Activated CD4-positive, alpha-beta T cell treated with anti-CD3 and anti-CD28 coated beads, Interleukin-2, amount 50 U/mL, for 24 hours (primary cell): ENCODE measurements at regions not wholly inside any gene's neighbourhood (a gene's known extent, or its start where the extent isn't known, plus 50 kb on each side); places are given as distances from the start of the nearest gene placed in this dataset.
"Not testable (repeated sequence)": the region's sequence is repeated elsewhere in the genome, so short reads cannot be mapped to it uniquely, and the experiment has no call there.

Source experiments
- DNase-seq, 2 donors: peaks; one replicate each; pipeline ENCODE4 v3.0.0-alpha.2; 2020; ENCODE audit warnings: low read depth in 1 of 2, low spot score in 1 of 2

- DNase-seq: no peak
These were observed 180.5 kb upstream of the CLINT1 start for GRCh38 chr5:158039441-158039840.

- DNase-seq: not testable (repeated sequence)
These were observed 178.1 kb upstream of the CLINT1 start for GRCh38 chr5:158036983-158037595.

GRCh38 chr5:158034586-158034985, 175.6 kb upstream of the CLINT1 start:
- not testable (repeated sequence) for DNase-seq

- no peak for DNase-seq
These were observed 174.8 kb upstream of the CLINT1 start for GRCh38 chr5:158033724-158034123.

- no peak for DNase-seq
These were observed 174.1 kb upstream of the CLINT1 start for GRCh38 chr5:158033076-158033475.

- DNase-seq: no peak
These were observed 173.3 kb upstream of the CLINT1 start for GRCh38 chr5:158032246-158032645.

GRCh38 chr5:158027806-158028775, 169.1 kb upstream of the CLINT1 start:
- DNase-seq: no peak

- DNase-seq: no peak
These were observed 167.5 kb upstream of the CLINT1 start for GRCh38 chr5:158026304-158027031.

GRCh38 chr5:158023266-158023665, 164.3 kb upstream of the CLINT1 start:
- no peak for DNase-seq

- no peak for DNase-seq
These were observed 163.9 kb upstream of the CLINT1 start for GRCh38 chr5:158022837-158023236.

- no peak for DNase-seq
These were observed 163.4 kb upstream of the CLINT1 start for GRCh38 chr5:158022393-158022792.

GRCh38 chr5:158020555-158021418, 161.8 kb upstream of the CLINT1 start:
- DNase-seq: no peak

- DNase-seq: no peak
These were observed 158.5 kb upstream of the CLINT1 start for GRCh38 chr5:158017469-158017868.

GRCh38 chr5:158014372-158014771, 155.4 kb upstream of the CLINT1 start:
- no peak for DNase-seq

GRCh38 chr5:158013939-158014338, 155.0 kb upstream of the CLINT1 start:
- no peak for DNase-seq

- no peak for DNase-seq
These were observed 154.4 kb upstream of the CLINT1 start for GRCh38 chr5:158013303-158013702.

- DNase-seq: no peak
These were observed 152.5 kb upstream of the CLINT1 start for GRCh38 chr5:158011422-158011821.

GRCh38 chr5:158010831-158011230, 151.9 kb upstream of the CLINT1 start:
- DNase-seq: no peak

- DNase-seq: no peak
These were observed 148.4 kb upstream of the CLINT1 start for GRCh38 chr5:158007336-158007735.

GRCh38 chr5:157999696-158000095, 140.8 kb upstream of the CLINT1 start:
- DNase-seq: no peak

GRCh38 chr5:157997991-157998504, 139.1 kb upstream of the CLINT1 start:
- no peak for DNase-seq
